ENCODE measurements at regions not wholly inside any gene's neighbourhood (a gene's known extent, or its start where the extent isn't known, plus 50 kb on each side); places are given as distances from the start of the nearest gene placed in this dataset.

DNA sequence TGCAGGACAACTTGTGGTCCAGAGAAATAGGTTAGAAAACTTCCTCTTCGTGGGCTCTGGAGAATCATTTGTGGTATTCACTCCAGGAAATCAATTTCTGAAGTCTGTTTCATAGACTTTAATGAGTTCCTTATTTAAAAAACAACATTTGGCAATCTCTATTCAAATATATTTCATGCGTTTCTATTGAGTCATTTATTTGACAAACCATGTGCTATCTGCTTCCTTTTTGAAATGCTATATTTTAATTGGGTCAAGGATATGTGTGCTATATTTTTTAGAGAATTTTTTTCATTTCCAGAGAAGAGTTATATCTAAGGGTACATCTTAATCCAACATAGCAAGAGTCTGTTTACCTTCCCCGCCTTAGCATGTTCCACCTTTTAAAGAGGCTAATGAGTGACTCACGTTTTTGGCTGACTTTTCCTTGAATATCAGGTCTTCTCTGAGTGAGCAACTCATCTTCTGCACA lies 252.4 kb upstream of the EGLN3 start:
- Histone ChIP-seq H3K4me2 (ENCODE audit: low read length) (no peak overlapping the region), H3K9ac (ENCODE audit: low read length) (no peak overlapping the region), H3K9me3 (ENCODE audit: low read length) (no peaks in the 10 kb centered on the region), H3K27me3 (ENCODE audit: insufficient read depth, low read depth, low read length) (no peaks in the 10 kb centered on the region), H4K20me1 (ENCODE audit: insufficient read depth) (no peaks in the 10 kb centered on the region), H2AFZ (ENCODE audit: low read depth, low read length) (no peak overlapping the region), H3K36me3 (ENCODE audit: insufficient read depth, low read length) (no peaks in the 10 kb centered on the region), H3F3A (ENCODE audit: insufficient read depth, low read length, poor library complexity, severe bottlenecking) (no peaks in the 10 kb centered on the region), H3K9me2 (ENCODE audit: insufficient read depth, low read length) (no peaks in the 10 kb centered on the region), H3K4me3 (ENCODE audit: low read length) (no peak overlapping the region), H3K79me2 (replicated peaks; ENCODE audit: insufficient read depth, low read length) (no peaks in the 10 kb centered on the region), H3K27ac (ENCODE audit: low read length) (no peak overlapping the region)
- TF ChIP-seq, protein P1, sequence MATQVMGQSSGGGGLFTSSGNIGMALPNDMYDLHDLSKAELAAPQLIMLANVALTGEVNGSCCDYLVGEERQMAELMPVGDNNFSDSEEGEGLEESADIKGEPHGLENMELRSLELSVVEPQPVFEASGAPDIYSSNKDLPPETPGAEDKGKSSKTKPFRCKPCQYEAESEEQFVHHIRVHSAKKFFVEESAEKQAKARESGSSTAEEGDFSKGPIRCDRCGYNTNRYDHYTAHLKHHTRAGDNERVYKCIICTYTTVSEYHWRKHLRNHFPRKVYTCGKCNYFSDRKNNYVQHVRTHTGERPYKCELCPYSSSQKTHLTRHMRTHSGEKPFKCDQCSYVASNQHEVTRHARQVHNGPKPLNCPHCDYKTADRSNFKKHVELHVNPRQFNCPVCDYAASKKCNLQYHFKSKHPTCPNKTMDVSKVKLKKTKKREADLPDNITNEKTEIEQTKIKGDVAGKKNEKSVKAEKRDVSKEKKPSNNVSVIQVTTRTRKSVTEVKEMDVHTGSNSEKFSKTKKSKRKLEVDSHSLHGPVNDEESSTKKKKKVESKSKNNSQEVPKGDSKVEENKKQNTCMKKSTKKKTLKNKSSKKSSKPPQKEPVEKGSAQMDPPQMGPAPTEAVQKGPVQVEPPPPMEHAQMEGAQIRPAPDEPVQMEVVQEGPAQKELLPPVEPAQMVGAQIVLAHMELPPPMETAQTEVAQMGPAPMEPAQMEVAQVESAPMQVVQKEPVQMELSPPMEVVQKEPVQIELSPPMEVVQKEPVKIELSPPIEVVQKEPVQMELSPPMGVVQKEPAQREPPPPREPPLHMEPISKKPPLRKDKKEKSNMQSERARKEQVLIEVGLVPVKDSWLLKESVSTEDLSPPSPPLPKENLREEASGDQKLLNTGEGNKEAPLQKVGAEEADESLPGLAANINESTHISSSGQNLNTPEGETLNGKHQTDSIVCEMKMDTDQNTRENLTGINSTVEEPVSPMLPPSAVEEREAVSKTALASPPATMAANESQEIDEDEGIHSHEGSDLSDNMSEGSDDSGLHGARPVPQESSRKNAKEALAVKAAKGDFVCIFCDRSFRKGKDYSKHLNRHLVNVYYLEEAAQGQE (IDR thresholded peaks at IDR 0.05; ENCODE audit: borderline replicate concordance) = no peak
- TF ChIP-seq POLR2AphosphoS5 (IDR thresholded peaks at IDR 0.05) (no peak), RAD21 (conservative IDR thresholded peaks at IDR 0.05) (no peak), EP300 (conservative IDR thresholded peaks at IDR 0.05; ENCODE audit: poor library complexity, severe bottlenecking) (no peak), SMC3 (conservative IDR thresholded peaks at IDR 0.05; ENCODE audit: poor library complexity) (no peak), EZH2 (IDR thresholded peaks at IDR 0.05; ENCODE audit: borderline replicate concordance, insufficient read depth, low read length, poor library complexity, severe bottlenecking) (no peak)

DNA sequence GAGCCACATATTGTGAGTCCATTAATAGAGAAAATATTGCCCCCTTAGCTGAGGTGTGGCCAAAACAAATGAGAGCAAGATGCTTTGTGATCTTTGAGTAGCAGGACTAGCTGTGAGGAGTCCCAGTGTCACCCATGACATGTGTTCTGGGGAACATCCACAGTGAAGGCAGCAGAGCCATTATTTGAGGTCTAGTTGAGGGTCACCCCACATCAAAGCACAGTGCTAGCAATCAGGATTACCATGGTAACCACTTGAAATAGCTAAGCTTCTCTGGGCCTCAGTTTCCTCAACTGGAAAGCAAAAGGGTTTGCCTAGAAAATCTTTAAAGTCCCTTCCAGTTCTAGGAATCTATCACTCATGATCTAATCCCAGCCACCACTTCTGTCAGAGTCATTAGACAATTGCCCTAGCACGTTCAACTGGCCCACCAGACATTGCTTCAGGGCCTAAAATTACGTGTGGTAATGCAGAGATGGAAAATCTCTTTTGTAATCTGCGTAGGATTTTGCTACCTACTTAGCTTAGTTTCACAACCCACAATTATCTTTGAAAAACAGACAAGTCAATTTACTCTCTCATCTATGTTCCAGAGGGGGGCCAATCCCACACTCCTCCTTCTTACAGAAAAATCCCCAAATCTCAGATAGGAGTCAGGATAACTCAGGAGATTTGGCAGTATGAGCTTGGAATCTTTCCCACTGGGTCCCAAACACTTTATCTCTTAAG lies 251.2 kb upstream of the EGLN3 start:
- no peaks in the 10 kb centered on the region for H4K20me1 ChIP-seq (ENCODE audit: insufficient read depth)
- TF ChIP-seq, protein P2, sequence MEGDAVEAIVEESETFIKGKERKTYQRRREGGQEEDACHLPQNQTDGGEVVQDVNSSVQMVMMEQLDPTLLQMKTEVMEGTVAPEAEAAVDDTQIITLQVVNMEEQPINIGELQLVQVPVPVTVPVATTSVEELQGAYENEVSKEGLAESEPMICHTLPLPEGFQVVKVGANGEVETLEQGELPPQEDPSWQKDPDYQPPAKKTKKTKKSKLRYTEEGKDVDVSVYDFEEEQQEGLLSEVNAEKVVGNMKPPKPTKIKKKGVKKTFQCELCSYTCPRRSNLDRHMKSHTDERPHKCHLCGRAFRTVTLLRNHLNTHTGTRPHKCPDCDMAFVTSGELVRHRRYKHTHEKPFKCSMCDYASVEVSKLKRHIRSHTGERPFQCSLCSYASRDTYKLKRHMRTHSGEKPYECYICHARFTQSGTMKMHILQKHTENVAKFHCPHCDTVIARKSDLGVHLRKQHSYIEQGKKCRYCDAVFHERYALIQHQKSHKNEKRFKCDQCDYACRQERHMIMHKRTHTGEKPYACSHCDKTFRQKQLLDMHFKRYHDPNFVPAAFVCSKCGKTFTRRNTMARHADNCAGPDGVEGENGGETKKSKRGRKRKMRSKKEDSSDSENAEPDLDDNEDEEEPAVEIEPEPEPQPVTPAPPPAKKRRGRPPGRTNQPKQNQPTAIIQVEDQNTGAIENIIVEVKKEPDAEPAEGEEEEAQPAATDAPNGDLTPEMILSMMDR (IDR thresholded peaks at IDR 0.05; ENCODE audit: poor library complexity, severe bottlenecking) = no peak
- TF ChIP-seq RAD21 (conservative IDR thresholded peaks at IDR 0.05) = no peak
- TF ChIP-seq, protein P1 (IDR thresholded peaks at IDR 0.05; ENCODE audit: borderline replicate concordance) = no peak
- no peak for TF ChIP-seq TAF1 (IDR thresholded peaks at IDR 0.05; ENCODE audit: low read depth)
- no peak for TF ChIP-seq EP300 (conservative IDR thresholded peaks at IDR 0.05; ENCODE audit: poor library complexity, severe bottlenecking)
- TF ChIP-seq MXI1 (conservative IDR thresholded peaks at IDR 0.05; ENCODE audit: poor library complexity, severe bottlenecking) = no peak
- H3K79me2 ChIP-seq (replicated peaks; ENCODE audit: insufficient read depth, low read length) = no peaks in the 10 kb centered on the region
- no peak overlapping the region for H3K9ac ChIP-seq (ENCODE audit: low read length)
- H3K36me3 ChIP-seq (ENCODE audit: insufficient read depth, low read length) = no peaks in the 10 kb centered on the region
- no peaks in the 10 kb centered on the region for H3K27me3 ChIP-seq (ENCODE audit: insufficient read depth, low read depth, low read length)
- no peak overlapping the region for H3K4me3 ChIP-seq (ENCODE audit: low read length)
- H3K9me2 ChIP-seq (ENCODE audit: insufficient read depth, low read length) = no peaks in the 10 kb centered on the region
- H3K9me3 ChIP-seq (ENCODE audit: low read length) = no peaks in the 10 kb centered on the region
- no peak overlapping the region for H3K27ac ChIP-seq (ENCODE audit: low read length)
- no peaks in the 10 kb centered on the region for H3F3A ChIP-seq (ENCODE audit: insufficient read depth, low read length, poor library complexity, severe bottlenecking)
- no peak overlapping the region for H2AFZ ChIP-seq (ENCODE audit: low read depth, low read length)
- no peak overlapping the region for H3K4me2 ChIP-seq (ENCODE audit: low read length)
